DOHH2 (cell line): ENCODE measurements at regions not wholly inside any gene's neighbourhood (a gene's known extent, or its start where the extent isn't known, plus 50 kb on each side); places are given as distances from the start of the nearest gene placed in this dataset.
"Not testable (repeated sequence)": the region's sequence is repeated elsewhere in the genome, so short reads cannot be mapped to it uniquely, and the experiment has no call there.

ENCODE experiments used
- CTCF ChIP-seq: fragments of 200-600 bp; sonication (generic); IDR thresholded peaks from one replicate; pipeline ENCODE4 v1.5.1; 2014; ENCODE audit warnings: antibody characterized with exemption, mild to moderate bottlenecking, low read depth, low read length; ENCODE audit not compliant: poor library complexity, severe bottlenecking
- EZH2phosphoT487 ChIP-seq: fragments of 200-600 bp; sonication (generic); IDR thresholded peaks from 2 replicates; pipeline ENCODE4 v1.6.1; 2017; ENCODE audit warnings: borderline replicate concordance, mild to moderate bottlenecking, antibody characterized with exemption, low read length, moderate library complexity, mixed read lengths

DNA sequence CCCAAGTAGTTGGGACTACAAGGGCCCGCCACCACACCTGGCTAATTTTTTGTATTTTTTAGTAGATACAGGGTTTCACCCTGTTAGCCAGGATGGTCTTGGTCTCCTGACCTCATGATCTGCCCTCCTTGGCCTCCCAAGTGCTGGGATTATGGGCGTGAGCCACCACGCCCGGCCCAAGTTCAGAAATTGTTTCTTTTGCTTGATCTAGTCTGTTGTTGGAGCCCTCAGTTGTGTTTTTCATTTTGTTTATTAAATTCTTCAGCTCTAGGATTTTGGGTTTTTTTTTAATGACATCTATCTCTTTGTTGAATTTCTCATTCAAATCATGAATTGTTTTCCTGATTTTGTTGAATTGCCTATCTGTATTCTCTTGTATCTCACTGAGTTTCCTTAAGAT lies 80.8 kb downstream of the BUB3 start:
- TF ChIP-seq CTCF, EZH2phosphoT487: not testable (repeated sequence)
